ENCODE measurements at regions not wholly inside any gene's neighbourhood (a gene's known extent, or its start where the extent isn't known, plus 50 kb on each side); places are given as distances from the start of the nearest gene placed in this dataset.

- H3K27me3 ChIP-seq (ENCODE audit: control insufficient read depth in 2 of 2, insufficient read depth in 1 of 2, low read length in 1 of 2) = no peaks in the 10 kb centered on the region
- H3K4me3 ChIP-seq (ENCODE audit: low read length in 2 of 2) = no peak overlapping the region
- no peaks in the 10 kb centered on the region for H3K4me1 ChIP-seq (ENCODE audit: control insufficient read depth in 2 of 2, insufficient read depth in 2 of 2, low read length in 2 of 2)
- H3K36me3 ChIP-seq (ENCODE audit: control insufficient read depth in 2 of 2, insufficient read depth in 2 of 2, low read length in 1 of 2) = no peaks in the 10 kb centered on the region
- no peak for DNase-seq (ENCODE audit: low read depth in 6 of 9, low spot score in 9 of 9)
- no peak overlapping the region for H3K27ac ChIP-seq (ENCODE audit: low read depth in 1 of 2, low read length in 1 of 2)
- WGBS = 100% methylated on average over 1 of the region's 1 CpG
- H3K9me3 ChIP-seq (ENCODE audit: control insufficient read depth in 2 of 2, insufficient read depth in 1 of 2, low read length in 1 of 2) = no peaks in the 10 kb centered on the region
These were observed 79.7 kb downstream of the VMA21 start for GRCh38 chrX:151476604-151477303.

- H3K4me3 ChIP-seq (ENCODE audit: low read length in 2 of 2) = no peak overlapping the region
- 97% methylated on average over 4 of the region's 4 CpGs for WGBS
- H3K27ac ChIP-seq (ENCODE audit: low read depth in 1 of 2, low read length in 1 of 2) = no peak overlapping the region
- no peaks in the 10 kb centered on the region for H3K4me1 ChIP-seq (ENCODE audit: control insufficient read depth in 2 of 2, insufficient read depth in 2 of 2, low read length in 2 of 2)
- no peaks in the 10 kb centered on the region for H3K27me3 ChIP-seq (ENCODE audit: control insufficient read depth in 2 of 2, insufficient read depth in 1 of 2, low read length in 1 of 2)
- DNase-seq (ENCODE audit: low read depth in 6 of 9, low spot score in 9 of 9) = no peak
- H3K36me3 ChIP-seq (ENCODE audit: control insufficient read depth in 2 of 2, insufficient read depth in 2 of 2, low read length in 1 of 2) = no peaks in the 10 kb centered on the region
- H3K9me3 ChIP-seq (ENCODE audit: control insufficient read depth in 2 of 2, insufficient read depth in 1 of 2, low read length in 1 of 2) = no peaks in the 10 kb centered on the region
These were observed 81.1 kb downstream of the VMA21 start for GRCh38 chrX:151478058-151478457.

DNA sequence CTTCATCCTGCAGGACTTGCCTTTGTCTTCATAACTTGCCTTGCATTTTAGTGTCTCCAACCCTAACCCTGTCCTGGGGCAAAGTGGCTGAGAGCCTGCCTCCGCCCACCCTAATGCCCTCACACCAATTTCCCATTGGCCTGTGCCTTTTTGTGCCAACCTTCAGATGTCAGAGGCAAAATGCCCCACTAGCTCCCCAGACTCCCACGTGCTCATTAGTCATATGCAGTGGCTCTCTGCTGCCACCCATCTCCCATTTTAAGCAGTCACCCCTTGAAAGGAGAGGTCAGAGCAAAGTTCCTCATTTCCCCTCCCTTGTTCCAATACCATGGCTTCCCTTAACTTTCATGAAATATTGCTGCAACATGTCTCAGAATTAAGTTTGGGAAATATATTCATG, 74.8 kb upstream of the PASD1 start:
- Histone ChIP-seq H3K4me3 (ENCODE audit: low read length in 2 of 2) (no peak overlapping the region), H3K27me3 (ENCODE audit: control insufficient read depth in 2 of 2, insufficient read depth in 1 of 2, low read length in 1 of 2) (no peaks in the 10 kb centered on the region), H3K27ac (ENCODE audit: low read depth in 1 of 2, low read length in 1 of 2) (no peak overlapping the region), H3K9me3 (ENCODE audit: control insufficient read depth in 2 of 2, insufficient read depth in 1 of 2, low read length in 1 of 2) (no peaks in the 10 kb centered on the region), H3K36me3 (ENCODE audit: control insufficient read depth in 2 of 2, insufficient read depth in 2 of 2, low read length in 1 of 2) (no peaks in the 10 kb centered on the region), H3K4me1 (ENCODE audit: control insufficient read depth in 2 of 2, insufficient read depth in 2 of 2, low read length in 2 of 2) (no peaks in the 10 kb centered on the region)
- 52% methylated on average over 2 of the region's 2 CpGs for WGBS
- peak in 1 of 9 donors; percentile 6 for DNase-seq (ENCODE audit: low read depth in 6 of 9, low spot score in 9 of 9)

DNA sequence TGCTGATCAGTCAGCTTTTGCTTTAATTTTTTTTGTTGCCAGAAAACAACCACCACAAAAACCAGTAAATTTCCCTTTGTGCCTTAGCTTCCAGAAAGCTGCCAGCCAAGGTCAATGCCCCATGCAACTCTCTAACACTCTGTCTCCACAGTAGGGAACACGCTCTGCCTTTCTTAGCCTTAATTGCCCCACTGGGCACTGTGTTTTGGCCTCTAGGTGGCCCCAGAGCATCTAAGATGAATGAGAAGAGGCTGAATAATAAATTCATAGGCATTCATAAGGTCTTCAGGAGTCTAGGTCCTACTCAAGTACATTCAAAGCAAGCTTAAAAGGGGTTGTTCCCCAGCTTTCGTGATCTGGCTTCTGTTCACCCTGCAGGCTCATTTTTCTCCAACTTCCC, 57.7 kb upstream of the PASD1 start:
- DNase-seq (ENCODE audit: low read depth in 6 of 9, low spot score in 9 of 9) = no peak

DNA sequence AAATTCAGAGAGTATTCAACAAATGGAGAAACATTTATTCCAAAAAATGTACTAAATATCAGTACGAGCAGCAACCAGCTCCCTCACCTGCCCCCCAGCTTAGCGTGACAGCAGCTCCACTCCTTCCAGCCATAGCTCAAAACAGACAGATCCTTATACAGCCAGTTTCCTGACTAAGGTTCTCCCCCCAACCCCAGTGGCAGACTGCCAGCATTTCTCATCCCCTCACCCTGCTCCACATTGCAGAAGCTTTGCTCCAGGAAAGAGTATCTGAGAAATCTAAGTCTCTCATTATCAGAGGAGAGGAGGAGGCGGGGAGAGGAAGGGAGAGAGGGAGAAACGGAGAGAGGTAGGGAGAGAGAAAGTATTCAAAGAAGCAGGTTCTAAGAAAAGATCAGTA, 53.3 kb upstream of the PASD1 start:
- H3K4me1 ChIP-seq (ENCODE audit: control insufficient read depth in 2 of 2, insufficient read depth in 2 of 2, low read length in 2 of 2) = no peaks in the 10 kb centered on the region
- no peaks in the 10 kb centered on the region for H3K27me3 ChIP-seq (ENCODE audit: control insufficient read depth in 2 of 2, insufficient read depth in 1 of 2, low read length in 1 of 2)
- no peaks in the 10 kb centered on the region for H3K36me3 ChIP-seq (ENCODE audit: control insufficient read depth in 2 of 2, insufficient read depth in 2 of 2, low read length in 1 of 2)
- no peak overlapping the region for H3K27ac ChIP-seq (ENCODE audit: low read depth in 1 of 2, low read length in 1 of 2)
- DNase-seq (ENCODE audit: low read depth in 6 of 9, low spot score in 9 of 9) = no peak
- no peak overlapping the region for H3K4me3 ChIP-seq (ENCODE audit: low read length in 2 of 2)
- WGBS = 40% methylated on average over 4 of the region's 4 CpGs
- no peaks in the 10 kb centered on the region for H3K9me3 ChIP-seq (ENCODE audit: control insufficient read depth in 2 of 2, insufficient read depth in 1 of 2, low read length in 1 of 2)

More for the DNA sequence above, 57.7 kb upstream of the PASD1 start:
- WGBS = 86% methylated on average over 2 of the region's 2 CpGs
- H3K9me3 ChIP-seq (ENCODE audit: control insufficient read depth in 2 of 2, insufficient read depth in 1 of 2, low read length in 1 of 2) = no peaks in the 10 kb centered on the region
- no peaks in the 10 kb centered on the region for H3K4me1 ChIP-seq (ENCODE audit: control insufficient read depth in 2 of 2, insufficient read depth in 2 of 2, low read length in 2 of 2)
- H3K27me3 ChIP-seq (ENCODE audit: control insufficient read depth in 2 of 2, insufficient read depth in 1 of 2, low read length in 1 of 2) = no peaks in the 10 kb centered on the region
- no peak overlapping the region for H3K27ac ChIP-seq (ENCODE audit: low read depth in 1 of 2, low read length in 1 of 2)
- H3K36me3 ChIP-seq (ENCODE audit: control insufficient read depth in 2 of 2, insufficient read depth in 2 of 2, low read length in 1 of 2) = no peaks in the 10 kb centered on the region
- no peak overlapping the region for H3K4me3 ChIP-seq (ENCODE audit: low read length in 2 of 2)

- no peak for DNase-seq (ENCODE audit: low read depth in 6 of 9, low spot score in 9 of 9)
- Histone ChIP-seq H3K36me3 (ENCODE audit: control insufficient read depth in 2 of 2, insufficient read depth in 2 of 2, low read length in 1 of 2) (no peaks in the 10 kb centered on the region), H3K4me1 (ENCODE audit: control insufficient read depth in 2 of 2, insufficient read depth in 2 of 2, low read length in 2 of 2) (no peaks in the 10 kb centered on the region)
These were observed 50.0 kb upstream of the PASD1 start for GRCh38 chrX:151513472-151513871.

More at GRCh38 chrX:151513472-151513871, 50.0 kb upstream of the PASD1 start:
- no peaks in the 10 kb centered on the region for H3K27me3 ChIP-seq (ENCODE audit: control insufficient read depth in 2 of 2, insufficient read depth in 1 of 2, low read length in 1 of 2)
- H3K9me3 ChIP-seq (ENCODE audit: control insufficient read depth in 2 of 2, insufficient read depth in 1 of 2, low read length in 1 of 2) = no peaks in the 10 kb centered on the region
- no peak overlapping the region for H3K4me3 ChIP-seq (ENCODE audit: low read length in 2 of 2)
- no peak overlapping the region for H3K27ac ChIP-seq (ENCODE audit: low read depth in 1 of 2, low read length in 1 of 2)

Measured in thymus (tissue), 11 donors.